ENCODE measurements at regions not wholly inside any gene's neighbourhood (a gene's known extent, or its start where the extent isn't known, plus 50 kb on each side); places are given as distances from the start of the nearest gene placed in this dataset.
A peak's percentile ranks its signal among the peaks of the same experiment; 100 is the strongest.
"Not testable (repeated sequence)": the region's sequence is repeated elsewhere in the genome, so short reads cannot be mapped to it uniquely, and the experiment has no call there.

GRCh38 chr1:172727275-172727857, 68.5 kb downstream of the FASLG start:
- TF ChIP-seq POLR2AphosphoS5 (IDR thresholded peaks at IDR 0.05; ENCODE audit: low read depth, low read length), result no peak
- TF ChIP-seq POU2F2 (IDR thresholded peaks at IDR 0.05; ENCODE audit: low read depth, low read length), result no peak
- no peak for TF ChIP-seq TAF1 (IDR thresholded peaks at IDR 0.05; ENCODE audit: low read depth, low read length)
- TF ChIP-seq POLR2A (IDR thresholded peaks at IDR 0.05; ENCODE audit: low read depth, low read length), result no peak
- no peak for TF ChIP-seq SPI1 (IDR thresholded peaks at IDR 0.05; ENCODE audit: low read depth, low read length)
- TF ChIP-seq PAX5 (IDR thresholded peaks at IDR 0.05; ENCODE audit: insufficient read depth, low read length, severe bottlenecking), result no peak
- no peak for FAIRE-seq

GRCh38 chr1:172727956-172728603, 69.2 kb downstream of the FASLG start:
- no peak for DNase-seq (ENCODE audit: insufficient read length, low spot score)
- no peak for TF ChIP-seq TAF1 (IDR thresholded peaks at IDR 0.05; ENCODE audit: low read depth, low read length)
- TF ChIP-seq SPI1 (IDR thresholded peaks at IDR 0.05; ENCODE audit: low read depth, low read length), result no peak
- FAIRE-seq, result peak; percentile 97

More at GRCh38 chr1:172727275-172727857, 68.5 kb downstream of the FASLG start:
- no peak for DNase-seq (ENCODE audit: insufficient read length, low spot score)

- not testable (repeated sequence) for DNase-seq (ENCODE audit: insufficient read length, low spot score); FAIRE-seq
Measured at GRCh38 chr1:172728705-172729104, 69.8 kb downstream of the FASLG start.

GRCh38 chr1:172732427-172732826, 73.5 kb downstream of the FASLG start:
- no peak for FAIRE-seq
- no peak for TF ChIP-seq PAX5 (IDR thresholded peaks at IDR 0.05; ENCODE audit: insufficient read depth, low read length, severe bottlenecking)
- no peak for TF ChIP-seq POLR2A (IDR thresholded peaks at IDR 0.05; ENCODE audit: low read depth, low read length)
- no peak for TF ChIP-seq POU2F2 (IDR thresholded peaks at IDR 0.05; ENCODE audit: low read depth, low read length)
- TF ChIP-seq POLR2AphosphoS5 (IDR thresholded peaks at IDR 0.05; ENCODE audit: low read depth, low read length), result no peak
- TF ChIP-seq TAF1 (IDR thresholded peaks at IDR 0.05; ENCODE audit: low read depth, low read length), result no peak
- no peak for TF ChIP-seq SPI1 (IDR thresholded peaks at IDR 0.05; ENCODE audit: low read depth, low read length)
- DNase-seq (ENCODE audit: insufficient read length, low spot score), result no peak

- DNase-seq (ENCODE audit: insufficient read length, low spot score) (no peak), FAIRE-seq (no peak)
- TF ChIP-seq POLR2AphosphoS5 (IDR thresholded peaks at IDR 0.05; ENCODE audit: low read depth, low read length) (no peak), SPI1 (IDR thresholded peaks at IDR 0.05; ENCODE audit: low read depth, low read length) (no peak), POU2F2 (IDR thresholded peaks at IDR 0.05; ENCODE audit: low read depth, low read length) (no peak), POLR2A (IDR thresholded peaks at IDR 0.05; ENCODE audit: low read depth, low read length) (no peak), PAX5 (IDR thresholded peaks at IDR 0.05; ENCODE audit: insufficient read depth, low read length, severe bottlenecking) (no peak), TAF1 (IDR thresholded peaks at IDR 0.05; ENCODE audit: low read depth, low read length) (no peak)
Measured at GRCh38 chr1:172733815-172734214, 74.9 kb downstream of the FASLG start.

- no peak for FAIRE-seq
Measured at GRCh38 chr1:172738389-172738788, 79.5 kb downstream of the FASLG start.

GRCh38 chr1:172742599-172743500, 83.9 kb downstream of the FASLG start:
- TF ChIP-seq TAF1 (IDR thresholded peaks at IDR 0.05; ENCODE audit: low read depth, low read length), result no peak
- no peak for TF ChIP-seq SPI1 (IDR thresholded peaks at IDR 0.05; ENCODE audit: low read depth, low read length)
- no peak for TF ChIP-seq POU2F2 (IDR thresholded peaks at IDR 0.05; ENCODE audit: low read depth, low read length)
- no peak for TF ChIP-seq POLR2AphosphoS5 (IDR thresholded peaks at IDR 0.05; ENCODE audit: low read depth, low read length)
- TF ChIP-seq PAX5 (IDR thresholded peaks at IDR 0.05; ENCODE audit: insufficient read depth, low read length, severe bottlenecking), result no peak
- TF ChIP-seq POLR2A (IDR thresholded peaks at IDR 0.05; ENCODE audit: low read depth, low read length), result no peak
- FAIRE-seq, result peak; percentile 23
- no peak for DNase-seq (ENCODE audit: insufficient read length, low spot score)

More at GRCh38 chr1:172738389-172738788, 79.5 kb downstream of the FASLG start:
- no peak for TF ChIP-seq TAF1 (IDR thresholded peaks at IDR 0.05; ENCODE audit: low read depth, low read length)
- no peak for TF ChIP-seq PAX5 (IDR thresholded peaks at IDR 0.05; ENCODE audit: insufficient read depth, low read length, severe bottlenecking)
- no peak for TF ChIP-seq POU2F2 (IDR thresholded peaks at IDR 0.05; ENCODE audit: low read depth, low read length)
- TF ChIP-seq POLR2A (IDR thresholded peaks at IDR 0.05; ENCODE audit: low read depth, low read length), result no peak
- TF ChIP-seq POLR2AphosphoS5 (IDR thresholded peaks at IDR 0.05; ENCODE audit: low read depth, low read length), result no peak
- TF ChIP-seq SPI1 (IDR thresholded peaks at IDR 0.05; ENCODE audit: low read depth, low read length), result no peak
- DNase-seq (ENCODE audit: insufficient read length, low spot score), result no peak

GRCh38 chr1:172745014-172745413, 86.1 kb downstream of the FASLG start:
- peak; percentile 43; the same call in 1 of the 2 replicates for TF ChIP-seq SPI1 (IDR thresholded peaks at IDR 0.05; ENCODE audit: low read depth, low read length)
- TF ChIP-seq POU2F2 (IDR thresholded peaks at IDR 0.05; ENCODE audit: low read depth, low read length), result no peak
- FAIRE-seq (peak; percentile 97), DNase-seq (ENCODE audit: insufficient read length, low spot score) (no peak)

GRCh38 chr1:172746091-172746949, 87.4 kb downstream of the FASLG start:
- DNase-seq (ENCODE audit: insufficient read length, low spot score) (peak; percentile 32), FAIRE-seq (peak; percentile 90)
- TF ChIP-seq POU2F2 (IDR thresholded peaks at IDR 0.05; ENCODE audit: low read depth, low read length) (peak; percentile 88), POLR2A (IDR thresholded peaks at IDR 0.05; ENCODE audit: low read depth, low read length) (no peak), PAX5 (IDR thresholded peaks at IDR 0.05; ENCODE audit: insufficient read depth, low read length, severe bottlenecking) (peak; percentile 18), SPI1 (IDR thresholded peaks at IDR 0.05; ENCODE audit: low read depth, low read length) (peak; percentile 25; the same call in 1 of the 2 replicates)
